HG02610 (cell line): ENCODE measurements at regions not wholly inside any gene's neighbourhood (a gene's known extent, or its start where the extent isn't known, plus 50 kb on each side); places are given as distances from the start of the nearest gene placed in this dataset.
"Not testable (repeated sequence)": the region's sequence is repeated elsewhere in the genome, so short reads cannot be mapped to it uniquely, and the experiment has no call there.

ENCODE experiments used
- ATAC-seq: cut with Tn5 transposase; IDR thresholded peaks from one replicate; pipeline ENCODE4 v1.9.1; 2021; ENCODE audit warnings: mild to moderate bottlenecking, moderate library complexity; ENCODE audit not compliant: unreplicated experiment

GRCh38 chr9:129547063-129547462 is 73.8 kb downstream of the C9orf50 start:
- ATAC-seq = no peak

- ATAC-seq = not testable (repeated sequence)
Observed at GRCh38 chr9:129545876-129546275, 75.0 kb downstream of the C9orf50 start.

- no peak for ATAC-seq
Observed at GRCh38 chr9:129544761-129545160, 76.1 kb downstream of the C9orf50 start.

- ATAC-seq = no peak
Observed at GRCh38 chr9:129542741-129543140, 78.2 kb downstream of the C9orf50 start.

DNA sequence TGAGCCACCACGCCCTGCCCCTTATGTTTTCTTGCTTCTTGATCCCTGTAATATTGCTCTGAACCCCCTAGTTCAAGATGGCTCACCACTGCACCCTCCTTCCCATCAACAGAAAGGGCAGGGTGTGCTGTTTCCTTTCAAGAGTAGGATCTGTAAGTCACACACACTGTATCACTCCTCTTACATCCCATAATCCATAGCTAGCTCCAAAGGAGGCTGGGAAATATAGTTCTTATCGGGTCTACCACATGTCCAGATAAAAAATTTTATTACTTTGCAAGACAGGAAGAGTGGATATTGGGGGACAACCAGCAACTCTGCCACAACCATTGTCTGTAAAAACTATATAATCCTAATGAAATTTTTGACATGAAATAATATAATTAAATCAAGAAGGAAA is 79.6 kb downstream of the C9orf50 start:
- ATAC-seq = no peak

GRCh38 chr9:129539446-129539845 is 81.5 kb downstream of the C9orf50 start:
- ATAC-seq = no peak

DNA sequence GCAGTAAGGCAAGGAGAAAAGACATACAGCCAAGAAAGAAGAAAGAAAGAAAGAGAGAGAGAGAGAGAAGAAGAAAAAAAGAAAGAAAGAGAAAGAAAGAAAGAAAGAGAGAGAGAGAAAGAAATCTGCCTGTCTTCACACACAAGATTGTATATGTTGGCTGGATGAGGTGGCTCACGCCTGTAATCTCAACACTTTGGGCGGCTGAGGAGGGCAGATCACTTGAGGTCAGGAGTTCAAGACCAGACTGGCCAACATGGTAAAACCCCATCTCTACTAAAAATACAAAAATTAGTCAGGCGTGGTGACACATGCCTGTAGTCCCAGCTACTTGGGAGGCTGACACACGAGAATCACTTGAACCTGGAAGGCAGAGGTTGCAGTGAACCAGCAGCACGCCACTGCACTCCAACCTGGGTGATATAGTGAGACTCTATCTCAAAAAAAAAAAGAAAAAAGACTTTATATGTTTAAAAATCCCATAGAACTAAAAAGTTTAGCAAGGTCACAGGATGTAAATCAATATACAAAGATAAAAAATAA is 89.0 kb downstream of the C9orf50 start:
- ATAC-seq = not testable (repeated sequence)

DNA sequence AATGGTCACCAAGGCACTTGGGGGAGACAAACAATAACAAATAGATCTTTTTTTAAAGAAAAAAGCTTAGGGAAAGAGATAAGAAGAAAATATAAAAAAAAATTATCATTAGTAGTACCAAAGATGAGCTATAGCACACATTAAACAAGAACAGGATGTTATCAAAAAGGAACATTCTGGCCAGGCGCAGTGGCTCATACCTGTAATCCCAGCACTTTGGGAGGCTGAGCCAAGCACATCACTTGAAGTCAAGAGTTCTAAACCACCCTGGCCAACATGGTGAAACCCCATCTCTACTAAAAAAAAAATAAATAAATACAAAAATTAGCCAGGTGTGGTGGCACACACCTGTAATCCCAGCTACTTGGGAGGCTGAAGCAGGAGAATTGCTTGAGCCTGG is 92.9 kb downstream of the C9orf50 start:
- ATAC-seq = not testable (repeated sequence)

- no peak for ATAC-seq
Observed at GRCh38 chr9:129525656-129526196, 95.2 kb downstream of the C9orf50 start.

DNA sequence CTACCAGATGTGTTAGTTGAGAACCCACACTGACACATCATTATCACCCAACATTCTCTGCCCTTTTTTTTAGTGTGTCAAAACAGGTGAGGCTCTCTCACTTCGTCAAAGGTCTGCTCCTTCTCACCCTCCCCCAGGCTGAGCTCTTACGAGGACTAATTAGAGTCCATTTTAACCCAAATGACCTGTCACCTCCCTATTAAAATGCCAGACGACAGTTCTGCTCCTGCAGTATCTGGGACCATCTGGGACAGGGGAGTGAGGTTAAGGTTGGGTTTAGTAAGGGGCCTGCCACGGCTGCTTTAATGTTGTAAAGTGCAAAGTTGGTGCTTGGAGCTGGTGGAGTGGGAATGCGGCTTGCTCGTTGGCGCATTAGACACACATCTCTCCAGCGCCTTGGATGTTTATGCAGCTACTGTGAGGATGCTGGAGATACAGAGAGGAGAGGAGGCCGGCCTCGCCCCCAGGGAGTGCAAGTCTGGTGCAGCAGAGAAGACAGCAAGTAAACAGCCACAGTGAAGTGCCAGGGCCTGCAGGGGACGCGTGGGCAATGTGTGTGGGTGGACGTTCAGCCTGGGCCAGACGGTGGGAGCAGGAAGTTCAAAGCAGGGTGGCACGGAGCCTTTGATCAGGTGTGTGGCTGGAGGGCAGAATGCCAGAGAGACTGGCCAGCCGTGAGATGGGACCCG is 96.2 kb downstream of the C9orf50 start:
- no peak for ATAC-seq

- ATAC-seq = no peak
Observed at GRCh38 chr9:129523943-129524581, 96.8 kb downstream of the C9orf50 start.

DNA sequence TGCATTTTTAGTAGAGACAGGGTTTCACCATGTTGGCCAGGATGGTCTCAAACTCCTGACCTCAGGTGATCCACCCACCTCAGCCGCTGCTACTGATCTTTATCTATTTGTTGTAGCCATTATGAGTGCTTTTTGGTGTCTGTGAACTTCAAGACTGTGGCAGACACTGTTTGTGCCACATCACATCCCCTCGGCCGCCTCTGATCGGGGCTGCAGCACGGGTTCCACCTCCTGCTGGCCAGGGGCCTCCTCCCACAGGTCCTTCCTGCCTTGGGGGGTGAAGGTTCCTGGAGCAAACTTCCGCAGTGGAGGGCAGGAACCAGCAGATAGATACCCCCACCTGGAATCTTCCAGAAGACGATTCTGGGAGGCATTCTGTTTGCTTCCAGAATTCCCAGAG is 98.5 kb downstream of the C9orf50 start:
- no peak for ATAC-seq

DNA sequence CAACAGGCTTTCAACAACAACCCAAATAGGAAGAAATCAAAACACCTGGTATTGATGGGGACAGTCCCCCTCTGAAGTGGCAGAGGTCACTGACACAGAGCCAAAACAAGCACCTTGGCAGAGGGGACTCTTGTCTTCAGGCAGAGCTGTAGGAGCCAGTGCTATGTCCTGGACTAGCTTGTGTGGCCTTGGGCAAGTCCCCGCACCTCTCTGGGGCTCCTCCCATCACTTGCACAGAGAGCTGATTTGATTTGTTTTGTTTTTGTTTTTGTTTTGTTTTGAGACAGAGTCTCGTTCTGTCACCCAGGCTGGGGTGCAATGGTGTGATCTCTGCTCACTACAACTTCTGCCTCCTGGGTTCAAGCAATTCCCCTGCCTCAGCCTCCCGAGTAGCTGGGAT is 100.8 kb downstream of the C9orf50 start:
- no peak for ATAC-seq

DNA sequence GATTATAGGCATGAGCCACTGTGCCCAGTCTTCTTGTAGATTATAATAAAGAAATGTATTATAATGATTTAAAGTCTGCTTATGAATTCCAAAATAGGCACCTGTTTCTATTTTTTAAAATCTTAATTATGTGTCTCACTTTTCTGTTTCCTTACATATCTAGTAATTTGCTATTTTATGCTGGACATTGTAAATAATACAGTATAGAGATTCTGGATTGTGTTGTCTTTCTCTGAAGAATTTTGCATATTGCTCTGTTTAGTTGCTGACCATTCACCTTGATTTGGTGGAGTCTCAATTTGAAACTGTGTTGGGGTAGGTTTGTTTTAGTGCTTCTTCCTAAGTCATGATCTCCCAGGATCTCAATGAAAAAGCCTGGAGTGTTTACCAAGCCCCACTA is 102.8 kb downstream of the C9orf50 start:
- no peak for ATAC-seq

GRCh38 chr9:129517006-129517405 is 103.9 kb downstream of the C9orf50 start:
- ATAC-seq = no peak

DNA sequence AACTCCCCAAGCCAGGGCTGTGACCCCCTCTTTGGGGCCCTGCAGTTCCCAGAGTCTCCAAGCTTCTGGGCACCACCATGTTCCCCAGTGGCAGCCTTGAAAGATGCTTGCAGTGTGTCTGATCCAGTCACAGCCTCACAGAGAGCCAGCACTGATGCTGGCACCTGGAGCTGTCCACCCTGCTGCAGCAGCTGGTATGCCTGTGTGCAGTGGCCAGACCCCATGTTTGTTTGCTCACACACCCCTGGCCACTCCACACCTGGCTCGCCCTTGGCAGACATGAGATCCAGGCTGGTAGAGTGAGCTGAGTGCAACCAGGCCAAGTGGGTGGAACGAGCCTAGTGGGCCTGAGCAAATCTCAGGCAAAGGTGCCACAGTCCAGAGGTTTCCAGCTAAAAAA is 106.0 kb downstream of the C9orf50 start:
- ATAC-seq = no peak

GRCh38 chr9:129514497-129514867 is 106.4 kb downstream of the C9orf50 start:
- ATAC-seq = no peak

DNA sequence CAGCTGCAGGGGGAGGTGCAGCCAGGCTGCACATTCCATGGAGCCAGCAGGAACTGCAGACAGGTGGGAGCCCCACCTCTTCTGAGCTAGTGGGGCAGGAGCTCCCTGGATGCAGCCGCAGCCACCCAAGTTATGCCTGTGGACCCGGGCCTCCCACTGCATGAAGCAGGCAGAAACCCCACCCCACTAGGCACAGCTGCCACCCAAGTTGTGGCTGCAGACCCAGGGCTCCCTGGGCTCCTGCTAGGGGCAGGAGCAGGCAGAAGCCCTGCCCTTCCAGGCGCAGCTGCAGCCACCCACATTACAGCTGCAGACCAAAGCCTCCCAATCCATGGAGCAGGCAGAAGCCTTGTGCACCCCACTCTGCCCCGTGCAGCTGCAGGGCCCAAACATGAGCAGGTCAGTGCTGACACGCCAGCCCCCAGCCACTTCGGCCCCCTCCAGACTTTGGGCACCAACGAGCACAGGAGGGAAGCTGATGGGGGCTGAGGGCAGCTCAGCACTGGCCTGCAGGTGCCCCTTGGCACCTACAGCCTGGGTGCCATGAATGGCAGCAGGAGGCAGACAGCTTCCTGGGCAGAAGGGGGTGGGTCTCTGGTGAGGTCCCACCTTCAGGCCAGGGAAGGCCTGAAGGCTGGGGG is 106.9 kb downstream of the C9orf50 start:
- ATAC-seq = no peak

DNA sequence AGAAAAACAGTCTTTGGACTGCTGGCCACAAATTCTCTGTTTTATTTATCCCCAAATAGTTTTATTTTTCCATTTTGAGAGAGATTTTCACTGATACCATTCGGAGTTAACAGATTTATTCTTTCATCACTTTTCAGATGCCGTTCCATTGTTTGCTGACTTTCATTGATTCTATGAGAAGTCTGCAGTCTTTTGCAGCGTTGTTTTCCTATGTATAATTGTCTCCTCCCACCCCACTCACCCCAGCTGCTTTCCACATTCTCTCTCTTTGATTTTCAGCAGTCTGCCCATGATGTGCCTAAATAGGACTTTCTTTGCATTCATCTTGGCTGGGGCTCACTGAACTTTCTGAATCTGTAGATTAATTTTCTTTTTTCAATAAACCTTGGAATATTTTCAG is 107.6 kb downstream of the C9orf50 start:
- ATAC-seq = no peak

GRCh38 chr9:129511285-129511900 is 109.5 kb downstream of the C9orf50 start:
- no peak for ATAC-seq

GRCh38 chr9:129509533-129509928 is 111.4 kb downstream of the C9orf50 start:
- ATAC-seq = no peak
